ENCODE measurements at regions not wholly inside any gene's neighbourhood (a gene's known extent, or its start where the extent isn't known, plus 50 kb on each side); places are given as distances from the start of the nearest gene placed in this dataset.

- Histone ChIP-seq H3K9ac (ENCODE audit: low read depth, low read length) (no peak overlapping the region), H2BK120ac (ENCODE audit: low read depth, low read length) (no peak overlapping the region), H3K4me1 (ENCODE audit: control insufficient read depth, insufficient read depth, low read length) (no peaks in the 10 kb centered on the region), H3K4me2 (ENCODE audit: low read depth, low read length) (no peak overlapping the region), H4K91ac (ENCODE audit: insufficient read depth, low read depth, low read length) (no peak overlapping the region), H3K56ac (ENCODE audit: extremely low read depth, insufficient read depth, low read length) (no peak overlapping the region), H3K27ac (ENCODE audit: insufficient read depth, low read length) (no peak overlapping the region), H4K20me1 (ENCODE audit: insufficient read depth, low read length) (no peaks in the 10 kb centered on the region), H2BK5ac (ENCODE audit: low read depth, low read length, poor library complexity, severe bottlenecking) (no peak overlapping the region), H2BK20ac (ENCODE audit: low read depth, low read length) (no peak overlapping the region), H2AFZ (replicated peaks; ENCODE audit: low read length, poor library complexity) (no peak overlapping the region), H3K18ac (ENCODE audit: low read depth, low read length) (no peak overlapping the region), H3K36me3 (ENCODE audit: control insufficient read depth, insufficient read depth, low read length) (no peaks in the 10 kb centered on the region), H3K4me3 (ENCODE audit: insufficient read depth, low read depth, low read length) (no peak overlapping the region), H3K27me3 (ENCODE audit: control insufficient read depth, insufficient read depth, low read length) (no peaks in the 10 kb centered on the region), H3K23ac (ENCODE audit: low read depth, low read length) (no peak overlapping the region), H2AK9ac (replicated peaks; ENCODE audit: low read depth, low read length, poor library complexity) (no peak overlapping the region), H2BK15ac (ENCODE audit: low read depth, low read length) (no peak overlapping the region), H4K5ac (ENCODE audit: low read depth, low read length) (no peak overlapping the region), H4K8ac (ENCODE audit: low read depth in 2 of 2, low read length in 2 of 2) (no peak overlapping the region), H3K4ac (ENCODE audit: low read depth, low read length) (no peak overlapping the region), H3K9me3 (ENCODE audit: control insufficient read depth, insufficient read depth, low read length) (0 out of 2 replicates have a peak, but pooled peaks cover 2% of the 10 kb centered on the region), H3K79me1 (ENCODE audit: low read depth in 1 of 2, low read length in 2 of 2) (no peaks in the 10 kb centered on the region), H3K14ac (replicated peaks; ENCODE audit: low read depth, low read length) (no peak overlapping the region), H2AK5ac (ENCODE audit: low read depth, low read length) (no peak overlapping the region), H3K9me1 (ENCODE audit: insufficient read depth, low read length) (no peaks in the 10 kb centered on the region)
- TF ChIP-seq CEBPB (IDR thresholded peaks at IDR 0.05; ENCODE audit: low read depth, low read length) (peak; percentile 49; the same call in 1 of the 2 replicates), NFE2L2 (IDR thresholded peaks at IDR 0.05; ENCODE audit: low read depth, low read length) (no peak), MAFK (IDR thresholded peaks at IDR 0.05; ENCODE audit: low read depth, low read length) (no peak)
- POLR2A ChIA-PET (ENCODE audit: unreplicated experiment), result no interaction called here
- ATAC-seq (ENCODE audit: low read depth), result peak; percentile 42; the same call in 1 of the 2 replicates
- BruUV-seq (replicated peaks), result no TSS peak
- DNase-seq, result peak; percentile 44
- intact Hi-C loops (cut with micrococcal nuclease), result no loop called here
- CTCF ChIA-PET, result no interaction called here
- WGBS, 2 experiments (ENCODE audit: extremely low coverage in 2 of 2, insufficient read length in 1 of 2), result no CpG with 5 or more reads among the region's 4 CpGs
- in situ Hi-C loops (cut with MboI; ENCODE audit: low sequenced_read_pairs), result no loop called here
- dilution Hi-C loops (cut with HindIII; ENCODE audit: low sequenced_read_pairs, unreplicated experiment), result no loop called here
Measured at GRCh38 chr2:21748501-21748900, 624.7 kb downstream of the TDRD15 start.

Measured in IMR-90 (cell line).